OCI-LY3 (cell line): ENCODE measurements at regions not wholly inside any gene's neighbourhood (a gene's known extent, or its start where the extent isn't known, plus 50 kb on each side); places are given as distances from the start of the nearest gene placed in this dataset.

Experiments
- H2AFZ ChIP-seq: fragments of 200-600, 300-600 bp; shearing (Covaris generic); 2 replicates; pipeline ENCODE4 v1.6.0; 2014; ENCODE audit warnings: antibody characterized with exemption, low read depth, low read length
- H3K27ac ChIP-seq: fragments of 200-600, 300-600 bp; sonication (generic); 2 replicates; pipeline ENCODE4 v1.5.1; 2014; ENCODE audit warnings: mild to moderate bottlenecking, low read length, moderate library complexity, mixed read lengths
- H3K27me3 ChIP-seq: fragments of 200-600, 300-600 bp; sonication (generic); 2 replicates; pipeline ENCODE4 v1.6.1; 2014; ENCODE audit warnings: low read depth, low read length, mixed read lengths
- H3K36me3 ChIP-seq: fragments of 200-600, 300-600 bp; sonication (generic); replicated peaks from 2 replicates; pipeline ENCODE3; 2014; ENCODE audit warnings: low read depth, low read length, mixed read lengths
- H3K4me1 ChIP-seq: fragments of 300-600, 200-600 bp; sonication (generic); 2 replicates; pipeline ENCODE4 v1.6.1; 2014; ENCODE audit warnings: low read length, mixed read lengths
- H3K4me2 ChIP-seq: fragments of 200-600, 300-600 bp; sonication (generic); 2 replicates; pipeline ENCODE4 v1.6.1; 2014; ENCODE audit warnings: low read length, mixed read lengths
- H3K4me3 ChIP-seq: fragments of 300-600, 200-600 bp; sonication (generic); 2 replicates; pipeline ENCODE4 v1.5.1; 2014; ENCODE audit warnings: antibody characterized with exemption, mild to moderate bottlenecking, low read length, moderate library complexity
- H3K79me2 ChIP-seq: fragments of 300-600, 200-600 bp; shearing (Covaris generic); 2 replicates; pipeline ENCODE4 v1.6.1; 2014; ENCODE audit warnings: mild to moderate bottlenecking, low read length, mixed read lengths
- H3K9ac ChIP-seq: fragments of 300-600, 200-600 bp; shearing (Covaris generic); 2 replicates; pipeline ENCODE4 v1.6.0; 2014; ENCODE audit warnings: mild to moderate bottlenecking, low read length, moderate library complexity
- H3K9me3 ChIP-seq: fragments of 200-600, 300-600 bp; shearing (Covaris generic); 2 replicates; pipeline ENCODE4 v1.6.1; 2014; ENCODE audit warnings: low read length, mixed read lengths; ENCODE audit not compliant: insufficient read depth
- H4K20me1 ChIP-seq: fragments of 200-600, 300-600 bp; sonication (generic); 2 replicates; pipeline ENCODE4 v1.6.1; 2016; ENCODE audit warnings: low read length, mixed read lengths; ENCODE audit not compliant: insufficient read depth
- CTCF ChIP-seq: fragments of 200-600, 300-600 bp; sonication (generic); IDR thresholded peaks from 2 replicates; pipeline ENCODE4 v1.5.1; 2014; ENCODE audit warnings: antibody characterized with exemption, low read length, low read depth
- EZH2phosphoT487 ChIP-seq: fragments of 200-600 bp; shearing (Covaris generic); IDR thresholded peaks from 2 replicates; pipeline ENCODE4 v1.6.1; 2018; ENCODE audit warnings: antibody characterized with exemption, mixed run types, low read depth

GRCh38 chr6:43838276-43839036 lies 68.4 kb downstream of the VEGFA start:
- H3K4me1 ChIP-seq, result peaks cover 4% of the 10 kb centered on the region; the same call in 1 of the 2 replicates
- no peak overlapping the region for H2AFZ ChIP-seq
- H3K27ac ChIP-seq, result no peak overlapping the region

GRCh38 chr6:43837507-43837906 lies 67.5 kb downstream of the VEGFA start:
- Histone ChIP-seq H4K20me1 (no peaks in the 10 kb centered on the region), H3K4me3 (no peak overlapping the region), H3K79me2 (no peaks in the 10 kb centered on the region), H3K9ac (no peak overlapping the region), H3K4me2 (no peak overlapping the region), H3K4me1 (peaks cover 4% of the 10 kb centered on the region; the same call in 1 of the 2 replicates), H3K36me3 (no peaks in the 10 kb centered on the region), H2AFZ (no peak overlapping the region), H3K27me3 (0 out of 2 replicates have a peak, but pooled peaks cover 4% of the 10 kb centered on the region), H3K9me3 (no peaks in the 10 kb centered on the region), H3K27ac (no peak overlapping the region)
- TF ChIP-seq CTCF (no peak), EZH2phosphoT487 (no peak)

More at GRCh38 chr6:43838276-43839036, 68.4 kb downstream of the VEGFA start:
- Histone ChIP-seq H3K9ac (no peak overlapping the region), H3K27me3 (peaks cover 6% of the 10 kb centered on the region; the same call in 1 of the 2 replicates), H3K4me3 (no peak overlapping the region), H3K4me2 (no peak overlapping the region), H3K36me3 (no peaks in the 10 kb centered on the region), H4K20me1 (no peaks in the 10 kb centered on the region), H3K9me3 (no peaks in the 10 kb centered on the region), H3K79me2 (no peaks in the 10 kb centered on the region)
- TF ChIP-seq EZH2phosphoT487 (no peak), CTCF (peak; percentile 61)

GRCh38 chr6:43836507-43837240 lies 66.7 kb downstream of the VEGFA start:
- no peaks in the 10 kb centered on the region for H4K20me1 ChIP-seq
- H2AFZ ChIP-seq, result no peak overlapping the region
- peaks cover 4% of the 10 kb centered on the region; the same call in 1 of the 2 replicates for H3K4me1 ChIP-seq
- TF ChIP-seq EZH2phosphoT487, result no peak
- no peak for TF ChIP-seq CTCF
- H3K9ac ChIP-seq, result no peak overlapping the region
- H3K4me3 ChIP-seq, result no peak overlapping the region
- no peak overlapping the region for H3K27ac ChIP-seq
- peaks cover 8% of the 10 kb centered on the region for H3K27me3 ChIP-seq
- no peaks in the 10 kb centered on the region for H3K9me3 ChIP-seq
- no peaks in the 10 kb centered on the region for H3K79me2 ChIP-seq
- no peaks in the 10 kb centered on the region for H3K36me3 ChIP-seq
- no peak overlapping the region for H3K4me2 ChIP-seq
